ENCODE measurements at regions not wholly inside any gene's neighbourhood (a gene's known extent, or its start where the extent isn't known, plus 50 kb on each side); places are given as distances from the start of the nearest gene placed in this dataset.

DNA sequence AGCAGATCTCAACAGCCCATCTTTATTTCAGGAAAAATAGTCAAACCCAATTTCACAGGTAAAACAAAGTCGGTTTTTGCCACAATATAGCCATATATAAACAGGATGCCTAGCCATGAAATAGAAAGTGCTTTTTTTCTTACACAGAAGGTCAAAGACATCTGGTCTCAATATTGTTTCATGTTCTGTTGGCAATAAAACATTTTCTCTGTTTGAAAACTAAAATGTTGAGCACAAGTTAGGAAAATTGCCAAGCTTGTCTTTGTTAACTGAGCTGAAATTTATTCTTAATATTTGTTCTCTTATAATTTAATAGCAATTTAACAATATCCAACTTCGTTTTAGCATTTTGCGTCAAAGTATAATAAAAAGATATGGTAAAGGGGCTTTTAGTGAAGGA, 673.4 kb downstream of the DTWD2 start:
- TF ChIP-seq, protein P1, sequence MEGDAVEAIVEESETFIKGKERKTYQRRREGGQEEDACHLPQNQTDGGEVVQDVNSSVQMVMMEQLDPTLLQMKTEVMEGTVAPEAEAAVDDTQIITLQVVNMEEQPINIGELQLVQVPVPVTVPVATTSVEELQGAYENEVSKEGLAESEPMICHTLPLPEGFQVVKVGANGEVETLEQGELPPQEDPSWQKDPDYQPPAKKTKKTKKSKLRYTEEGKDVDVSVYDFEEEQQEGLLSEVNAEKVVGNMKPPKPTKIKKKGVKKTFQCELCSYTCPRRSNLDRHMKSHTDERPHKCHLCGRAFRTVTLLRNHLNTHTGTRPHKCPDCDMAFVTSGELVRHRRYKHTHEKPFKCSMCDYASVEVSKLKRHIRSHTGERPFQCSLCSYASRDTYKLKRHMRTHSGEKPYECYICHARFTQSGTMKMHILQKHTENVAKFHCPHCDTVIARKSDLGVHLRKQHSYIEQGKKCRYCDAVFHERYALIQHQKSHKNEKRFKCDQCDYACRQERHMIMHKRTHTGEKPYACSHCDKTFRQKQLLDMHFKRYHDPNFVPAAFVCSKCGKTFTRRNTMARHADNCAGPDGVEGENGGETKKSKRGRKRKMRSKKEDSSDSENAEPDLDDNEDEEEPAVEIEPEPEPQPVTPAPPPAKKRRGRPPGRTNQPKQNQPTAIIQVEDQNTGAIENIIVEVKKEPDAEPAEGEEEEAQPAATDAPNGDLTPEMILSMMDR (IDR thresholded peaks at IDR 0.05) = no peak
- TF ChIP-seq EZH2 (IDR thresholded peaks at IDR 0.05) (no peak), EZH2phosphoT487 (IDR thresholded peaks at IDR 0.05) (no peak)

All from neural progenitor cell (in vitro differentiated cells).